Omental fat pad (tissue), 3 donors: ENCODE measurements at regions not wholly inside any gene's neighbourhood (a gene's known extent, or its start where the extent isn't known, plus 50 kb on each side); places are given as distances from the start of the nearest gene placed in this dataset.

Source experiments
- ATAC-seq: fragments of 150-250 bp; one replicate; pipeline ENCODE4 v1.9.1; 2016; ENCODE audit warnings: mild to moderate bottlenecking, moderate library complexity; ENCODE audit not compliant: low FRiP score
- DNase-seq: peaks from one replicate; pipeline ENCODE4 v3.0.0-alpha.2; 2019; ENCODE audit warnings: low spot score
- TF ChIP-seq, protein P1 (sequence below), 3 donors: fragments of 450-650 bp; IDR thresholded peaks; one replicate each; pipeline ENCODE4 v1.5.1; 2016 to 2017; ENCODE audit warnings: antibody characterized with exemption in 3 of 3, mild to moderate bottlenecking in 3 of 3, moderate library complexity in 2 of 3

DNA sequence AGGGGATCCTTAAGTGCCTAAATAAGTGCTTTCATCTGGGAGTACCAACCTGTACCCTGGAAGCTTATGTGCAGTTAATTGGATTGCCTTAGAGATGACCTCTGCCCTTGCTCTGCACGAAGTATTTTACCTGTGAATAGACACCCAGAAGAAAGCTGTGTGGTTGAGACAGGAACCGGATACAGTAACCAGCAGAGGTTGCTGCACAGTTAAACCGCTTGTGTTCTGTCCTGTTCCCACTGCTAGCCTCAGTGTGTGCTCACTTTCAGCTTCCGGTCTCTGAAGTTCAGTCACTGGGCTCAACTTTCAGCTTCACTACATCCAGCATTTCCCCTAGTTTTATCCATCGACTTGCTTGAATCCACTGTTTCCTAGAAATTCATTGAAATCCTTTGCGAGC, 185.3 kb downstream of the FAM170A start:
- DNase-seq (no peak), ATAC-seq (no peak)
- TF ChIP-seq, protein P1, sequence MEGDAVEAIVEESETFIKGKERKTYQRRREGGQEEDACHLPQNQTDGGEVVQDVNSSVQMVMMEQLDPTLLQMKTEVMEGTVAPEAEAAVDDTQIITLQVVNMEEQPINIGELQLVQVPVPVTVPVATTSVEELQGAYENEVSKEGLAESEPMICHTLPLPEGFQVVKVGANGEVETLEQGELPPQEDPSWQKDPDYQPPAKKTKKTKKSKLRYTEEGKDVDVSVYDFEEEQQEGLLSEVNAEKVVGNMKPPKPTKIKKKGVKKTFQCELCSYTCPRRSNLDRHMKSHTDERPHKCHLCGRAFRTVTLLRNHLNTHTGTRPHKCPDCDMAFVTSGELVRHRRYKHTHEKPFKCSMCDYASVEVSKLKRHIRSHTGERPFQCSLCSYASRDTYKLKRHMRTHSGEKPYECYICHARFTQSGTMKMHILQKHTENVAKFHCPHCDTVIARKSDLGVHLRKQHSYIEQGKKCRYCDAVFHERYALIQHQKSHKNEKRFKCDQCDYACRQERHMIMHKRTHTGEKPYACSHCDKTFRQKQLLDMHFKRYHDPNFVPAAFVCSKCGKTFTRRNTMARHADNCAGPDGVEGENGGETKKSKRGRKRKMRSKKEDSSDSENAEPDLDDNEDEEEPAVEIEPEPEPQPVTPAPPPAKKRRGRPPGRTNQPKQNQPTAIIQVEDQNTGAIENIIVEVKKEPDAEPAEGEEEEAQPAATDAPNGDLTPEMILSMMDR (IDR thresholded peaks at IDR 0.05): no peak

DNA sequence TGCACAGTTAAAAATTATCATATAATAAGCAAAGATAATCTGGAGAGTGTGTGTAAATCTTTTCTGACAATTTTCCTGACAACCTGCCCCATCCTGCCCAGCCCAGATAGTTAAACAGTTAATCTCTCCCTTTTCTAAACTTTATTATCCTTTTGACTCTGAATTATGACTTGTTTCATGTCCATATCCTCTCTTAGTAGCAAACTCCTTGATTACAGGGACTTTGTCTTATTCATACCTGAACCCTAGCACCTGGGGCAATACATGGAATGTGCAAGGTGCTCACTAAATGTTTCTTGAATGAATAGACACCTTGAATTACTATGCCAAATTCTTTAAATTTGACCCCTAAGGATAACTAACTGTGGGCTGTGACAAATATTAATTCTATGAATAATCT, 186.7 kb downstream of the FAM170A start:
- DNase-seq (no peak), ATAC-seq (no peak)
- TF ChIP-seq, protein P1 (IDR thresholded peaks at IDR 0.05): no peak

DNA sequence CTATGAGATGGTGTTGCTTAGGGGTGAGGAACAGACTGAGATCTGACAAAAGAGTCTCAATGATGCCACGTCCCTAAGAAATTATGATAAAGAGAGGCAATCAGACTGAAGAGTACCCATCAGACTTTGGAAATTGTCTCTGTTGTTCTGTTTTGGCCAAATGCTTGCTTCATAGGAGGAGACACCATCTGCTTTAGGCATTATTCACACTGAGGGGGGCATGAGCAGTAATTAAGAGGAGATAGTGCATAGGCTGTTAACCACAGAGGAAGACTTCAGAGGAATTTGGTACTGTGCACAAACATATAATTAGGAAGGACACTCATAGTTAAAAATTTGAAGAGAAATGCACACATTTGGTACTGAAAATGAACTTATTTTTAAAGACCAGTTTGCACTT, 190.7 kb downstream of the FAM170A start:
- TF ChIP-seq, protein P1 (IDR thresholded peaks at IDR 0.05): no peak
- ATAC-seq (no peak), DNase-seq (no peak)

DNA sequence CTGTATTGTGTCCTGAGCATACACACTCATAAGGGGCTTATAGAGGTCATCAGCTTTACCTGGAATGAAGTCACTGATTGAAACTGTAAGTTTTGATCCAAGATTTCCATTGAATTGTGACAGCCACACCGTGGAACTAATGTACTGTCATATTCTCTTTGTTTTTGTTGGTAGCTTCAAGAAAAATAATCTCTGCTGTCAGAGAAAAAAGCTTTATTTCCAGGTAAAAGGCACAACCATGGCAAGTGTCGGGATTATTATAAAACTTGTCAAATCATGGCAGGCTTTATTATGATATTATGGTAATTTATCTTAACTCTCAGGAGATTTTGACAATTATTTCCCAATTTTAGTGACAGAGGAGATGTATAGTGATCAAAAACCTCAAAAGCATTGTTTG, 191.2 kb downstream of the FAM170A start:
- DNase-seq: no peak
- TF ChIP-seq, protein P1 (IDR thresholded peaks at IDR 0.05): no peak
- ATAC-seq: no peak

DNA sequence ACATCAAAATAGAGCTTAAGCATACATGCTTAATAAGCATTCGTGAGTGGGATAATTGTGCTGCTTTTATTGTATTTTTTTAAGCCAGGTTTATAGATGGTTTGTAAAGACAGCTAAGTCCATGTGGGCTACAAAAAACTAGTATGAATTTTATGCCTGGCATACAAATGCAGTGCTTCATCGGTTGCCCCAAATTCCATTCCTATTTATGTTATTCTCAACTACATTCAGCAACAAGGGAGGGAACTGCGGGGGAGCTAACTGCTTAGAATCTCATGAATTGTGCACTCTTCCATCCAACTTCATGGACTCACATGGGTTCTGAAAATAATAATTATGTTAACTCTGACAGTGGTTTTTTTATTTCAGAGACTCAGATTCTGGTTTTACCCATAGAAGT, 199.2 kb downstream of the FAM170A start:
- TF ChIP-seq, protein P1 (IDR thresholded peaks at IDR 0.05): no peak
- ATAC-seq (no peak), DNase-seq (no peak)

DNA sequence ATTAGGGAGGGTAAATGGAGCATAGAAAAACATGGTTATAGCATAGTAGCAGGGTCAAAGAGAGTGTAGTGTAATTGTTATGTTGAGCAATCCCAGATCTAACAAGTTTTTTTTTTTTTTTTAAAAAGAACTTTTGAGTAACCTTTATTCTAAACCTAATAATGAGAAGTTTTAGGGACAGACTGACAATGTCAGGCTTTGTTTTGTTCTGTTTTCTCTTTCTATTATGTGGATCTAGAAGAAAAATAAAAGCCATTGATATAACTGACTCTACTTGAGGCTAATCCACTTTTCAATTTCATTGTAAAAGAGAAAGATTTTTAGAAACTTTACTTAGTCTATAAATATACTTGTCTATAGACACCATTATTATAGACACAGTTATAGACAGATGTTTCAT, 200.0 kb downstream of the FAM170A start:
- DNase-seq (no peak), ATAC-seq (no peak)
- TF ChIP-seq, protein P1 (IDR thresholded peaks at IDR 0.05): no peak

DNA sequence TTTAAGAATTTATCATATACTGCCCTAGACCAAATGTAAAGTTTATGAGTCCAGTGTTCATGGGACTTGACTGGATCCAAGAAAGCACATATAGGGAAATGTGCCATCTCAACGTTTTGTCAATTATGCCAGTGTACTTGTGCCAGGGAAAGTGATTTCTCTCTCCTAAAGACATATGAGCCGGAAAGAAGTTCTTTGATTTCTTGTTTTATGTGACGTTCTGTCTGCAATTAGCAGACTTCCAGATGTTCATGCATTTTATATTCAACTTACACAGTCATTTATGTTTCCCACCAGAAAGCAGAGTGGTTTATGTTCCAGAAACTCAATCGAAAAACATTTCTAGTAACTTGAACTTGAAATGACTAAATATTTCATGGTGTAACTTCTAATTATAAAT, 203.8 kb downstream of the FAM170A start:
- TF ChIP-seq, protein P1 (IDR thresholded peaks at IDR 0.05): no peak
- ATAC-seq (no peak), DNase-seq (no peak)
